ENCODE measurements at regions not wholly inside any gene's neighbourhood (a gene's known extent, or its start where the extent isn't known, plus 50 kb on each side); places are given as distances from the start of the nearest gene placed in this dataset.

DNA sequence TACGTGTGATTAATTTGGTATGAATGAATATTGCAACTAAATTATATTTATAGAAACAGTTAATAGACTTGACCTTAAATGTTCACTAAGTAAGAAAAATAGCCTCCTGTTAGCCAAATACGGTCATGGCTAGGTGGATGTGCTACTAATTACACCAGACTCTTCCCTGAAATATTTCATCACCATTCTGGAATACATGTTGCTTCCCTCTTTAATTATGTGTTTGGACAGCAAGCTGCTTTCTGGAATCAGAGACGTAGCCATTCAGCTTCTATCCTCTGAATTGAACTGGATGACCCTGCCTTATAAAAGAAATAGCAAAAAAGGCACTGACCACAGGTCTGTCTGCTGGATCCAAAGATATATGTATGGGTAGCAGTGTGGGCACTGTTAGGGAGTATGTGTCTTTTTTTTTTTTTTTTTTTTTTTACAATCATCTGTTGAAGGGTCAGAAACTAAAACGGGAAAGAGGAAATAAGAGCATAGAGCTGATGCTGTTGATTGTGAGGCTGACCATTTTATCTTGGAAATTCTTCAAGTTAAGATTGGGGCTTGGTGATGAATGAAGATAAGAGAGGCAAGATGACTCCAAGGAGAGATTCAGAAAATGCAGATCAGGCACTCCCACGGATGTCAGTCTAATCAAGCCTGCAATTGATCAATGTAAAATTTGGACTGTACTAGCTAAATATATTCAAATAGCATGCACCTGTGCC is 283.2 kb upstream of the HSF2 start:
- no peak for TF ChIP-seq CEBPG (CRISPR knock-in tag; IDR thresholded peaks at IDR 0.05)
- no peak for TF ChIP-seq CEBPG (tag; conservative IDR thresholded peaks at IDR 0.05 in 1 of 2, IDR thresholded peaks at IDR 0.05 in 1 of 2)
- TF ChIP-seq KLF6 (CRISPR knock-in tag; IDR thresholded peaks at IDR 0.05; ENCODE audit: borderline replicate concordance): no peak
- TF ChIP-seq ATF7 (IDR thresholded peaks at IDR 0.05): no peak
- no peak for TF ChIP-seq ZNF696 (CRISPR knock-in tag; conservative IDR thresholded peaks at IDR 0.05)
- no peak for TF ChIP-seq RBM17 (IDR thresholded peaks at IDR 0.05; ENCODE audit: borderline replicate concordance, low read depth, low read length)
- TF ChIP-seq ZNF384 (IDR thresholded peaks at IDR 0.05; ENCODE audit: low read depth, low read length): no peak
- TF ChIP-seq, protein P1, sequence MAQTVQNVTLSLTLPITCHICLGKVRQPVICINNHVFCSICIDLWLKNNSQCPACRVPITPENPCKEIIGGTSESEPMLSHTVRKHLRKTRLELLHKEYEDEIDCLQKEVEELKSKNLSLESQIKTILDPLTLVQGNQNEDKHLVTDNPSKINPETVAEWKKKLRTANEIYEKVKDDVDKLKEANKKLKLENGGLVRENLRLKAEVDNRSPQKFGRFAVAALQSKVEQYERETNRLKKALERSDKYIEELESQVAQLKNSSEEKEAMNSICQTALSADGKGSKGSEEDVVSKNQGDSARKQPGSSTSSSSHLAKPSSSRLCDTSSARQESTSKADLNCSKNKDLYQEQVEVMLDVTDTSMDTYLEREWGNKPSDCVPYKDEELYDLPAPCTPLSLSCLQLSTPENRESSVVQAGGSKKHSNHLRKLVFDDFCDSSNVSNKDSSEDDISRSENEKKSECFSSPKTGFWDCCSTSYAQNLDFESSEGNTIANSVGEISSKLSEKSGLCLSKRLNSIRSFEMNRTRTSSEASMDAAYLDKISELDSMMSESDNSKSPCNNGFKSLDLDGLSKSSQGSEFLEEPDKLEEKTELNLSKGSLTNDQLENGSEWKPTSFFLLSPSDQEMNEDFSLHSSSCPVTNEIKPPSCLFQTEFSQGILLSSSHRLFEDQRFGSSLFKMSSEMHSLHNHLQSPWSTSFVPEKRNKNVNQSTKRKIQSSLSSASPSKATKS (CRISPR knock-in tag; IDR thresholded peaks at IDR 0.05): no peak
- no peak for TF ChIP-seq SMARCE1 (IDR thresholded peaks at IDR 0.05)
- TF ChIP-seq SRF (CRISPR knock-in tag; IDR thresholded peaks at IDR 0.05): no peak
- TF ChIP-seq GATAD2A (IDR thresholded peaks at IDR 0.05): no peak
- no peak for TF ChIP-seq MAFF (IDR thresholded peaks at IDR 0.05; ENCODE audit: low read length)
- TF ChIP-seq PPARD (CRISPR knock-in tag; IDR thresholded peaks at IDR 0.05): no peak
- no peak for TF ChIP-seq ZNF655 (CRISPR knock-in tag; IDR thresholded peaks at IDR 0.05)
- TF ChIP-seq ZNF232 (CRISPR knock-in tag; IDR thresholded peaks at IDR 0.05): no peak
- no peak for TF ChIP-seq RHOXF2B (CRISPR knock-in tag; conservative IDR thresholded peaks at IDR 0.05)
- no peak for TF ChIP-seq LEF1 (IDR thresholded peaks at IDR 0.05)
- no peak overlapping the region for H3K4me2 ChIP-seq (ENCODE audit: insufficient read depth, low read length)
- ChIA-PET POLR2A (no interaction called here), CTCF (ENCODE audit: low intra/inter-chr PET ratio) (no interaction called here)
- DNase-seq (ENCODE audit: extremely low read depth in 1 of 4, low spot score in 3 of 4) (no peak), ATAC-seq (no peak), FAIRE-seq (no peak)
- no TSS peak for BruUV-seq (replicated peaks)
- intact Hi-C loops (cut with micrococcal nuclease): no loop called here
- H4K20me1 ChIP-seq (replicated peaks; ENCODE audit: control insufficient read depth, insufficient read depth, low read length): no peaks in the 10 kb centered on the region
- WGBS (ENCODE audit: insufficient coverage, low coverage, missing lambda C conversion rate): 0% methylated on average over 5 of the region's 5 CpGs
- H3K36me3 ChIP-seq (ENCODE audit: control insufficient read depth, insufficient read depth, low read length): no peaks in the 10 kb centered on the region
- H3K27me3 ChIP-seq (ENCODE audit: control insufficient read depth in 2 of 2, insufficient read depth in 2 of 2, low read length in 2 of 2): no peaks in the 10 kb centered on the region
- no peaks in the 10 kb centered on the region for H3K4me1 ChIP-seq (replicated peaks in 1 of 2; ENCODE audit: control insufficient read depth in 2 of 2, insufficient read depth in 2 of 2, low read length in 2 of 2)
- no peaks in the 10 kb centered on the region for H3K79me2 ChIP-seq (ENCODE audit: control insufficient read depth, insufficient read depth, low read length)
- no peaks in the 10 kb centered on the region for H3K9me1 ChIP-seq (ENCODE audit: control insufficient read depth, insufficient read depth, low read length)
- in situ Hi-C loops (cut with MboI): no loop called here
- H3K9me3 ChIP-seq (replicated peaks; ENCODE audit: control insufficient read depth, insufficient read depth, low read depth, low read length): no peaks in the 10 kb centered on the region
- no peak overlapping the region for H3K9ac ChIP-seq (ENCODE audit: insufficient read depth in 1 of 2, low read depth in 2 of 2, low read length in 2 of 2)
- no peak overlapping the region for H3K27ac ChIP-seq (ENCODE audit: extremely low read depth, low read depth, low read length)
- H2AFZ ChIP-seq (ENCODE audit: low read depth, low read length): no peak overlapping the region
- H3K4me3 ChIP-seq: no peak overlapping the region

Data from K562 (cell line).